ENCODE measurements at regions not wholly inside any gene's neighbourhood (a gene's known extent, or its start where the extent isn't known, plus 50 kb on each side); places are given as distances from the start of the nearest gene placed in this dataset.

DNA sequence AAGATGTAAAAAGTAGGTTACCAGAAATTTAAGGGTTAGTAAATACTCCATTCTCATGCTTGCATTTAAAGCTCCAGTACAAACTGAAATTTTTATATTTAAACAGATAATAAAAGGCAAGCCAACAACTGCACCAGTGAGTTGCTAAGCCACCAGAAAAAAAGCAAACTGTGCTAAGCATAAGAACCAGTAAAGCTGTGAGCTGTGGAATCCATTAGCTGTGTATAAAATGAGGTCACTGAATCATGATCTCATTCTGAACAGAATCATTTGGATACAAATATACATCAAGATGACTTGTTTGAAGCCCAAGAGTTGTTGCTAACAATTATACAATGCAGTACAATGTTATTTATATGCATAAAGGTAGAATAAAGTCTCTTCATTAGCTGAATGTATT is 1312.2 kb downstream of the SI start:
- Mint-ChIP-seq H3K4me1 (no peaks in the 10 kb centered on the region), H3K27ac (no peak overlapping the region), H3K36me3 (no peaks in the 10 kb centered on the region), H3K9me3 (peaks cover 1 to 7% (median 4%) of the 10 kb centered on the region in 7 donors), H3K27me3 (ENCODE audit: low read depth in 3 of 3) (no peaks in the 10 kb centered on the region), H3K4me3 (no peak overlapping the region)
- Histone ChIP-seq H3K4me1 (ENCODE audit: control insufficient read depth in 1 of 2, insufficient read depth in 2 of 2, low read length in 2 of 2) (no peaks in the 10 kb centered on the region), H3K27me3 (ENCODE audit: control insufficient read depth in 2 of 2, insufficient read depth in 2 of 2, low read length in 2 of 2) (no peaks in the 10 kb centered on the region), H4K20me1 (ENCODE audit: insufficient read depth, low read length) (no peaks in the 10 kb centered on the region), H3K27ac (ENCODE audit: low read depth in 1 of 2, low read length in 2 of 2) (no peak overlapping the region), H3K9me3 (replicated peaks in 1 of 2; ENCODE audit: control insufficient read depth in 1 of 2, insufficient read depth in 1 of 2, low read length in 2 of 2) (peaks cover 0 to 6% of the 10 kb centered on the region in 2 donors), H3K4me3 (replicated peaks in 1 of 3; ENCODE audit: low read depth in 2 of 3, low read length in 3 of 3) (no peak overlapping the region), H3K36me3 (replicated peaks in 1 of 2; ENCODE audit: control insufficient read depth in 1 of 2, insufficient read depth in 2 of 2, low read length in 2 of 2) (no peaks in the 10 kb centered on the region), H2AFZ (ENCODE audit: insufficient read depth, low read depth, low read length, poor library complexity, severe bottlenecking) (no peak overlapping the region), H3K9ac (ENCODE audit: insufficient read depth, low read length, poor library complexity, severe bottlenecking) (no peak overlapping the region), H3K79me2 (ENCODE audit: insufficient read depth, low read length) (no peaks in the 10 kb centered on the region), H3K4me2 (replicated peaks; ENCODE audit: extremely low read depth, low read length, poor library complexity, severe bottlenecking) (no peak overlapping the region)
- intact Hi-C loops (cut with micrococcal nuclease) = no loop called here
- TF ChIP-seq, protein P1, sequence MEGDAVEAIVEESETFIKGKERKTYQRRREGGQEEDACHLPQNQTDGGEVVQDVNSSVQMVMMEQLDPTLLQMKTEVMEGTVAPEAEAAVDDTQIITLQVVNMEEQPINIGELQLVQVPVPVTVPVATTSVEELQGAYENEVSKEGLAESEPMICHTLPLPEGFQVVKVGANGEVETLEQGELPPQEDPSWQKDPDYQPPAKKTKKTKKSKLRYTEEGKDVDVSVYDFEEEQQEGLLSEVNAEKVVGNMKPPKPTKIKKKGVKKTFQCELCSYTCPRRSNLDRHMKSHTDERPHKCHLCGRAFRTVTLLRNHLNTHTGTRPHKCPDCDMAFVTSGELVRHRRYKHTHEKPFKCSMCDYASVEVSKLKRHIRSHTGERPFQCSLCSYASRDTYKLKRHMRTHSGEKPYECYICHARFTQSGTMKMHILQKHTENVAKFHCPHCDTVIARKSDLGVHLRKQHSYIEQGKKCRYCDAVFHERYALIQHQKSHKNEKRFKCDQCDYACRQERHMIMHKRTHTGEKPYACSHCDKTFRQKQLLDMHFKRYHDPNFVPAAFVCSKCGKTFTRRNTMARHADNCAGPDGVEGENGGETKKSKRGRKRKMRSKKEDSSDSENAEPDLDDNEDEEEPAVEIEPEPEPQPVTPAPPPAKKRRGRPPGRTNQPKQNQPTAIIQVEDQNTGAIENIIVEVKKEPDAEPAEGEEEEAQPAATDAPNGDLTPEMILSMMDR (IDR thresholded peaks at IDR 0.05) = no peak
- no peak for DNase-seq

DNA sequence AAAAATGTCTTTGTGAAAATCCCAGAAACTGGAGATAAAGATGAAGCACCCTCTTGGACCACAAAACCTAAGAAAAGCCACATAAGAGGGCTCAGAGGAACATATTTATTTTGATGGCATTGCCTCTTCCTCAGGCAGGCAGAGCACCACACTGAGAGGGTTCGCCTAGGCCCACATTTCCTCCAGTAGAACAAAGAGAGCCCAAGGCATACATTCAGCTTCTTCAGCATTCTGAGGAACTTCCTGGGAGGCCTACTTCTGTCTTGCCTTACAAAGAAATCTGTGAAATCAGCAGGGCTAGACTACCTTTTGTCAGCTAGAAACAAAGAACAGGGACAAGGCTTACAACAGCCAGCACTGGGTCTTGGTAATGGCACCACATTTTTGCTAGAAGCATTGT is 1325.3 kb downstream of the SI start:
- Histone ChIP-seq H3K27me3 (ENCODE audit: control insufficient read depth in 2 of 2, insufficient read depth in 2 of 2, low read length in 2 of 2) (no peaks in the 10 kb centered on the region), H3K4me2 (replicated peaks; ENCODE audit: extremely low read depth, low read length, poor library complexity, severe bottlenecking) (no peak overlapping the region), H3K9ac (ENCODE audit: insufficient read depth, low read length, poor library complexity, severe bottlenecking) (no peak overlapping the region), H3K4me1 (ENCODE audit: control insufficient read depth in 1 of 2, insufficient read depth in 2 of 2, low read length in 2 of 2) (no peaks in the 10 kb centered on the region), H3K9me3 (replicated peaks in 1 of 2; ENCODE audit: control insufficient read depth in 1 of 2, insufficient read depth in 1 of 2, low read length in 2 of 2) (peaks cover 8 to 20% of the 10 kb centered on the region in 2 donors), H4K20me1 (ENCODE audit: insufficient read depth, low read length) (no peaks in the 10 kb centered on the region), H3K27ac (ENCODE audit: low read depth in 1 of 2, low read length in 2 of 2) (no peak overlapping the region), H3K36me3 (replicated peaks in 1 of 2; ENCODE audit: control insufficient read depth in 1 of 2, insufficient read depth in 2 of 2, low read length in 2 of 2) (no peaks in the 10 kb centered on the region), H3K79me2 (ENCODE audit: insufficient read depth, low read length) (no peaks in the 10 kb centered on the region), H2AFZ (ENCODE audit: insufficient read depth, low read depth, low read length, poor library complexity, severe bottlenecking) (no peak overlapping the region), H3K4me3 (replicated peaks in 1 of 3; ENCODE audit: low read depth in 2 of 3, low read length in 3 of 3) (no peak overlapping the region)
- Mint-ChIP-seq H3K36me3 (no peaks in the 10 kb centered on the region), H3K4me1 (no peaks in the 10 kb centered on the region), H3K27ac (no peak overlapping the region), H3K27me3 (ENCODE audit: low read depth in 3 of 3) (no peaks in the 10 kb centered on the region), H3K9me3 (peaks cover 0 to 18% (median 7%) of the 10 kb centered on the region in 7 donors), H3K4me3 (no peak overlapping the region)
- intact Hi-C loops (cut with micrococcal nuclease) = no loop called here
- TF ChIP-seq, protein P1 (IDR thresholded peaks at IDR 0.05) = no peak
- no peak for DNase-seq
- 78% methylated on average over 1 of the region's 1 CpG for WGBS (ENCODE audit: insufficient coverage)

All from CD14-positive monocyte (primary cell).